ENCODE measurements at regions not wholly inside any gene's neighbourhood (a gene's known extent, or its start where the extent isn't known, plus 50 kb on each side); places are given as distances from the start of the nearest gene placed in this dataset.
"Not testable (repeated sequence)": the region's sequence is repeated elsewhere in the genome, so short reads cannot be mapped to it uniquely, and the experiment has no call there.

DNA sequence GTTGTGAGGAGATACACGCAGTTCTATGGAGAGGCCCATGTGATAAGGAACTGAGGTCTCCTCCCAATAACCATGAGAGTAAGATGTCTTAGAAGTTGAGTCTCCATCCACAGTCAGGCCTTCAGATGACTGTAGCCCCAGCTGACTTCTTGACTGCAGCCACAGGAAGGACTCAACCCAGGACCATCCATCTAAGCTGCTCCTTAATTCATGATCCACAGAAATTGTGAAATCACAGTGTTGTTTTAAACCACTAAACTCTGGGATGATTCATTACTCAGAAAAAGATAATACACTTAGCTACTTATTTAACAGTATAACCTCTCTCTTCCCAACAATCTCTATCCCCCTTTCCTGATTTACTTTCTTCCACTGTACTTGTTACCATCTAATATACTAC, 173.3 kb downstream of the ALDH1A2 start:
- no peak overlapping the region for H3K4me3 Mint-ChIP-seq

DNA sequence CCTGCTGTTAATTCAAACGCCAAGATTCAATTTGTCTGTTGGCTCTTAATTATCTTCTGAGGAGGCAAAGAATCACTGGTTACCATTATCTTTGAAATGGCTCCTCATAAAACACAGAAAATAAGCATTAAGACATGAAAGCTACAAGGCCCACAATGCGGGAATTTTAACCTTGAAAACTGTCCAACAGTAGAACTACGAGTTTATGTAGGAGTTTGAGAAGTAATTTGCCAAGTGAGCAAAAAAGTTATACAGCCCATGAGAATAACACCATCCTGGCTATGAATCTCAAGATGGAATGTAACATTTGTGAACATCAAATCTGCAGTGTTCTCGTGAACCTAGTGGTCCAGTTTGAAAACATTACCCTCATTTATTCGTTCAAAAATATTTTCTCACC, 172.5 kb downstream of the ALDH1A2 start:
- Mint-ChIP-seq H3K36me3 (ENCODE audit: insufficient read depth in 2 of 2) (no peaks in the 10 kb centered on the region), H3K27ac (no peak overlapping the region), H3K4me3 (no peak overlapping the region), H3K4me1 (ENCODE audit: low read depth) (no peaks in the 10 kb centered on the region), H3K27me3 (ENCODE audit: low read depth) (peaks cover 5% of the 10 kb centered on the region), H3K9me3 (no peaks in the 10 kb centered on the region)
- no peak for DNase-seq
- ATAC-seq (replicated peaks in 1 of 2): no peak

More for the DNA sequence above, 173.3 kb downstream of the ALDH1A2 start:
- Mint-ChIP-seq H3K36me3 (ENCODE audit: insufficient read depth in 2 of 2) (no peaks in the 10 kb centered on the region), H3K9me3 (no peaks in the 10 kb centered on the region), H3K4me1 (ENCODE audit: low read depth) (no peaks in the 10 kb centered on the region), H3K27me3 (ENCODE audit: low read depth) (peaks cover 5% of the 10 kb centered on the region), H3K27ac (no peak overlapping the region)
- no peak for ATAC-seq (replicated peaks in 1 of 2)
- no peak for DNase-seq

DNA sequence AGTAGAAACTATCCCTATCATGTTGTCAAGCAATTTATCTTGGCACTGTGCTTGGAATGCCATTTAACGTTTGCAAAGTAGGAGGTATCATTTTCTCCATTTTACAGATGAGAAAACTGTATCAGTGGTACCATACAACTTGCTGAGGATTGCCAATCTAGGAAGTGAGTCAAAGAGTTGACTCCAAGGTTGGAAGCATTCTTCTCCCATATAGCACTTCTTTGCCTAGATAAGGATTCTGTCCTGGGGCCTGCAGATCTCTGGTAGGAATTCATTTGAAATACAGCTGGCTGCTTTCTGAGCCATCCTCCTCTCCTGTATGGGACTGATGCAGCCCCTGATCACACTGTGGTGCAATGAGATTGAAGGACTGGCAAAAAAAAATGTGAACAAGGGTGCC, 170.2 kb downstream of the ALDH1A2 start:
- Mint-ChIP-seq H3K36me3 (ENCODE audit: insufficient read depth in 2 of 2) (no peaks in the 10 kb centered on the region), H3K27me3 (ENCODE audit: low read depth) (peaks cover 5% of the 10 kb centered on the region), H3K27ac (no peak overlapping the region), H3K4me3 (no peak overlapping the region), H3K4me1 (ENCODE audit: low read depth) (no peaks in the 10 kb centered on the region), H3K9me3 (no peaks in the 10 kb centered on the region)
- DNase-seq (no peak), ATAC-seq (replicated peaks in 1 of 2) (no peak)

DNA sequence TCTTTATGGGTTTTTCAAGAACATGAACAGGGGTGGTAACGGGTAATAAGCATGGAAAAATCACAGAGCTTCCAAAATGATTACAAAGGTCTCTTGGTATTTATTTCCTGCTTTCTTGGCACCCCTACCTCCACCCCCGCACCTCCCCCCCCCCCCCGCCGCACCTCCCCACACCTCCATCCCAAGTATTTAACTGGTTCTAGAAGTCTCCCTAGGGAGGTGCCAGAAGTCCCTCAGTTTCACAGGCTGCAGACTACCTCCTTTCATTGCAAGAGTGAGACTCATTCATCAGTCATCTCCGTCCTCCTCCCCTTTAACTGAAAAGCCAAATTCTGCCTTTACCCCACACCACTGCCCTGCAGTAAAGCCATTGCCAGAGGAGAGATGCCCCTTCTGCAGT, 169.4 kb downstream of the ALDH1A2 start:
- ATAC-seq (replicated peaks in 1 of 2): no peak
- Mint-ChIP-seq H3K9me3 (no peaks in the 10 kb centered on the region), H3K36me3 (ENCODE audit: insufficient read depth in 2 of 2) (no peaks in the 10 kb centered on the region), H3K4me3 (no peak overlapping the region), H3K4me1 (ENCODE audit: low read depth) (no peaks in the 10 kb centered on the region), H3K27me3 (ENCODE audit: low read depth) (peaks cover under 1% of the 10 kb centered on the region), H3K27ac (no peak overlapping the region)
- DNase-seq: no peak

DNA sequence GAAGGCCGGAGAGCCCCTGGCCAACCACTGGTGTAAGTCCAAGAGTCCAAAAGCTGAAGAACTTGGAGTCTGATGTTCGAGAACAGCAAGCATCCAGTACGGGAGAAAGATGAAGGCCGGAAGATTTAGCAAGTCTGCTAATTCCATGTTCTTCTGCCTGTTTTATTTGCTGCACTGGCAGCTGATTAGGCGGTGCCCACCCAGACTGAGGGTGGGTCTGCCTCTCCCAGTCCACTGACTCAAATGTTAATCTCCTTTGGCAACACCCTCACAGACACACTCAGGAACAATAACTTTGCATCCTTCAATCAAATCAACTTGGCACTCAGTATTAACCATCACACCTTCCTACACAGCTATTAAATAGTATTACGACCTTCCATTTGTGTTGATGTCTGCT, 168.6 kb downstream of the ALDH1A2 start:
- H3K36me3 Mint-ChIP-seq (ENCODE audit: insufficient read depth in 2 of 2); DNase-seq; ATAC-seq (replicated peaks in 1 of 2); H3K27me3 Mint-ChIP-seq (ENCODE audit: low read depth); H3K27ac Mint-ChIP-seq; H3K4me1 Mint-ChIP-seq (ENCODE audit: low read depth); H3K4me3 Mint-ChIP-seq; H3K9me3 Mint-ChIP-seq: not testable (repeated sequence)

DNA sequence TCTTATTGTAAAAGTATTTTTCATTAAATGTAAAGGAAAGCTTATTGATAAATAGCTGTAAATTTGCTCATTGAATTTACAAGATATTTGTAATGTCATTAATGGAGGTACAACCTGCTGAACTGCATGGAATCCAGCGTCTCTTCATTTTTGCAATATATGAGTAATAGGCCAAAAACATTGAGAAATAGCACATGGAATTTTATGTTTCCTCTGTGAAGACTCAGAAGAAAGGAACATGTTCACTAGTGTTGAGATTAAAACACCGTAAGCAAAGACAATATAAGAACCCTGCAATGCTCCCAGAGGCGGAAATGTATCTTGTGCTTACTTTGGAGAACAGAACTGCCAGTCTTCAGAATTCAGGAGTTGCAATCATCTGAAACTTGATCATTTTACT, 167.6 kb downstream of the ALDH1A2 start:
- no peaks in the 10 kb centered on the region for H3K27me3 Mint-ChIP-seq (ENCODE audit: low read depth)
- no peak overlapping the region for H3K27ac Mint-ChIP-seq
- no peak for ATAC-seq (replicated peaks in 1 of 2)
- DNase-seq: no peak
- H3K4me3 Mint-ChIP-seq: no peak overlapping the region
- H3K36me3 Mint-ChIP-seq (ENCODE audit: insufficient read depth in 2 of 2): no peaks in the 10 kb centered on the region
- H3K9me3 Mint-ChIP-seq: no peaks in the 10 kb centered on the region
- no peaks in the 10 kb centered on the region for H3K4me1 Mint-ChIP-seq (ENCODE audit: low read depth)

DNA sequence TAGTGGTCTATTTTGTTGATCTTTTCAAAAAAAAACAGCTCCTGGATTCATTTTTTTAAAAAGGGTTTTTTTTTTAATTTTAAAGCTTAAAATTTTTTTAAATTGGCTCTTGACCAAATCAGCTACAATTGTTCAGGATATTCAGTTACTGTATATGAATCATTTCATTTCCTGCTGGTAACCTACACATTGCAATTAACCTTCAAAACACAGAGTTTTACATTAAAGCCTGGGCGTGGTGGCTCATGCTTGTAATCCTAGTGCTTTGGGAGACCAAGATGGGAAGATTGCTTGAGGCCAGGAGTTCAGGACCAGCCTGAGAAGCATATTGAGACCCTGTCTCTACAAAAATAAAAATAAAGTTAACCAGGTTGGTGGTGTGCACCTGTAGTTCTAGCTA, 163.4 kb downstream of the ALDH1A2 start:
- H3K4me1 Mint-ChIP-seq (ENCODE audit: low read depth): no peaks in the 10 kb centered on the region

More for the DNA sequence above, 163.4 kb downstream of the ALDH1A2 start:
- no peak overlapping the region for H3K27ac Mint-ChIP-seq
- ATAC-seq (replicated peaks in 1 of 2) (no peak), DNase-seq (no peak)
- H3K36me3 Mint-ChIP-seq (ENCODE audit: insufficient read depth in 2 of 2): no peaks in the 10 kb centered on the region
- H3K9me3 Mint-ChIP-seq: peaks cover 2 to 3% of the 10 kb centered on the region in 2 donors
- no peak overlapping the region for H3K4me3 Mint-ChIP-seq
- peaks cover 21% of the 10 kb centered on the region for H3K27me3 Mint-ChIP-seq (ENCODE audit: low read depth)
